ENCODE measurements at regions not wholly inside any gene's neighbourhood (a gene's known extent, or its start where the extent isn't known, plus 50 kb on each side); places are given as distances from the start of the nearest gene placed in this dataset.

DNA sequence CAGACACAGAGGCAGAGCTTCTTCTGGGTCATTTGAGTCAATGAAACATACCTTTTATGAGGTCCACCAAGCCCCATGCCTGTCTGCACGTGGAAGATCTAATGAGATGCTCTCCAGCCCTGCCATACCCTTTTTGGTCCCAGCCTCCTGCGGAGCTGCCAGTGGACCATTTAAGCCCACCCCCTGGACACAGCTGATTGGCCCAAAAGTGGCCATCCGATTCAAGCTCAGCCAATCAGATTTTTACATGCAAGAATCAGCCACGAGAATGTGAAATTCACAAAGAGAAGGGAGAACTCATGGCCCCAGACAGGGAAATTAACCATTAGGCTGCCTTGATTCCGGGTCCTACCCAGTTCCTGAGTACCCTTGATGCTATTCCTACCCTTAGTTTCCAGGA is 231.0 kb upstream of the EEF2KMT start:
- Histone ChIP-seq H3K4me1 (ENCODE audit: insufficient read depth, low read length) (no peaks in the 10 kb centered on the region), H3K27ac (ENCODE audit: low read depth, low read length) (no peak overlapping the region), H3K36me3 (ENCODE audit: insufficient read depth, low read length) (no peaks in the 10 kb centered on the region), H3K4me3 (ENCODE audit: low read length) (no peak overlapping the region), H3K27me3 (ENCODE audit: insufficient read depth, low read length, poor library complexity, severe bottlenecking) (no peaks in the 10 kb centered on the region), H3K9me3 (ENCODE audit: low read length) (no peaks in the 10 kb centered on the region)
- no peak overlapping the region for H3K4me3 Mint-ChIP-seq
- CTCF ChIA-PET, result no interaction called here
- no peak overlapping the region for H3K27ac Mint-ChIP-seq
- peaks cover 2 to 8% of the 10 kb centered on the region in 2 donors for H3K27me3 Mint-ChIP-seq
- no peaks in the 10 kb centered on the region for H3K36me3 Mint-ChIP-seq
- H3K4me1 Mint-ChIP-seq, result no peaks in the 10 kb centered on the region
- peaks cover 0 to 9% (median 0%) of the 10 kb centered on the region in 5 donors for H3K9me3 Mint-ChIP-seq
- POLR2A ChIA-PET, result no interaction called here
- DNase-seq, result no peak

DNA sequence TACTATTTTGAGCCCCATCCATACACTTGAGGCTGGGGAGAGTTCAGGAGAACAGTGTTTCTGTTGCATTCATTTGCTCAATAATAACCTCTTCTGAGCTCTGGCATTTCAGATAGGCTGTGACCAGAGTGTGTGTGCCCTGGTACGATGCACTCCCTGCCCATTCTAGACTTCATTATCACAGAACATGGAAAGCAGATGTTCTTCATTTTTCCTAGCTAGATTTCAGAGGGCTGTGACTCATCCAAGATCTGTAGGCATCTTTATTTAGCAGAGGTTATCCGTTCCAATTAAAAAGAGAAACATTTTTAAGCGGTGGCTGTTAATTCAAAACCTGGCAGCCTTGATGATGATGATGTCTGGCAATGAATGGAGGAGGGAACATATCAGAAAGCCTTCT is 228.8 kb upstream of the EEF2KMT start:
- Mint-ChIP-seq H3K27ac (no peak overlapping the region), H3K9me3 (peaks cover 0 to 9% (median 3%) of the 10 kb centered on the region in 5 donors), H3K27me3 (peaks cover 2 to 8% of the 10 kb centered on the region in 2 donors), H3K4me1 (no peaks in the 10 kb centered on the region), H3K4me3 (no peak overlapping the region), H3K36me3 (no peaks in the 10 kb centered on the region)
- H3K36me3 ChIP-seq (ENCODE audit: insufficient read depth, low read length), result no peaks in the 10 kb centered on the region
- H3K27me3 ChIP-seq (ENCODE audit: insufficient read depth, low read length, poor library complexity, severe bottlenecking), result no peaks in the 10 kb centered on the region
- H3K27ac ChIP-seq (ENCODE audit: low read depth, low read length), result no peak overlapping the region
- DNase-seq, result no peak
- ChIA-PET POLR2A (no interaction called here), CTCF (no interaction called here)
- H3K9me3 ChIP-seq (ENCODE audit: low read length), result no peaks in the 10 kb centered on the region
- no peak overlapping the region for H3K4me3 ChIP-seq (ENCODE audit: low read length)
- no peaks in the 10 kb centered on the region for H3K4me1 ChIP-seq (ENCODE audit: insufficient read depth, low read length)

DNA sequence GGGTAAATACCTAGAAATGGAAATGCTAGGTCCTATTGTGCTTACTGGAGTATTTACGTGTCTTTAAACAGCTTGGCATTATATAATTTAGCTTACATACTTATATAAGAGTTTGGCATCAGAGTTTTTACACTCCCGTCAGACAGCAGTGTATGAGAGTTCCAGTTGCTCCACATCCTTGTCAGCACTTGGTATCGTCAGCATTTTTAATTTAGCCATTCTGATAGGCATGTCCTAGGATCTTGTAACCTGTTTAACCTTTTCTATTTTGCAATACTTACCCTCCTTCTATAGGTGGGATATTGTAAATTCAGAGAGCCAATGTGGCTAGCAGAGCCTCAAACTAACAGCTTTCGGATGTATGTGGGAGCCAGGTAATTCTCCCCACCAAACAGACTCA is 228.3 kb upstream of the EEF2KMT start:
- Histone ChIP-seq H3K4me1 (ENCODE audit: insufficient read depth, low read length) (no peaks in the 10 kb centered on the region), H3K27me3 (ENCODE audit: insufficient read depth, low read length, poor library complexity, severe bottlenecking) (no peaks in the 10 kb centered on the region), H3K27ac (ENCODE audit: low read depth, low read length) (no peak overlapping the region), H3K9me3 (ENCODE audit: low read length) (no peaks in the 10 kb centered on the region), H3K36me3 (ENCODE audit: insufficient read depth, low read length) (no peaks in the 10 kb centered on the region), H3K4me3 (ENCODE audit: low read length) (no peak overlapping the region)
- H3K36me3 Mint-ChIP-seq, result no peaks in the 10 kb centered on the region
- no peak for DNase-seq
- H3K27ac Mint-ChIP-seq, result no peak overlapping the region
- peaks cover 0 to 6% (median 3%) of the 10 kb centered on the region in 5 donors for H3K9me3 Mint-ChIP-seq
- ChIA-PET POLR2A (no interaction called here), CTCF (no interaction called here)
- peaks cover 2 to 11% of the 10 kb centered on the region in 2 donors for H3K27me3 Mint-ChIP-seq
- H3K4me3 Mint-ChIP-seq, result no peak overlapping the region
- H3K4me1 Mint-ChIP-seq, result no peaks in the 10 kb centered on the region

DNA sequence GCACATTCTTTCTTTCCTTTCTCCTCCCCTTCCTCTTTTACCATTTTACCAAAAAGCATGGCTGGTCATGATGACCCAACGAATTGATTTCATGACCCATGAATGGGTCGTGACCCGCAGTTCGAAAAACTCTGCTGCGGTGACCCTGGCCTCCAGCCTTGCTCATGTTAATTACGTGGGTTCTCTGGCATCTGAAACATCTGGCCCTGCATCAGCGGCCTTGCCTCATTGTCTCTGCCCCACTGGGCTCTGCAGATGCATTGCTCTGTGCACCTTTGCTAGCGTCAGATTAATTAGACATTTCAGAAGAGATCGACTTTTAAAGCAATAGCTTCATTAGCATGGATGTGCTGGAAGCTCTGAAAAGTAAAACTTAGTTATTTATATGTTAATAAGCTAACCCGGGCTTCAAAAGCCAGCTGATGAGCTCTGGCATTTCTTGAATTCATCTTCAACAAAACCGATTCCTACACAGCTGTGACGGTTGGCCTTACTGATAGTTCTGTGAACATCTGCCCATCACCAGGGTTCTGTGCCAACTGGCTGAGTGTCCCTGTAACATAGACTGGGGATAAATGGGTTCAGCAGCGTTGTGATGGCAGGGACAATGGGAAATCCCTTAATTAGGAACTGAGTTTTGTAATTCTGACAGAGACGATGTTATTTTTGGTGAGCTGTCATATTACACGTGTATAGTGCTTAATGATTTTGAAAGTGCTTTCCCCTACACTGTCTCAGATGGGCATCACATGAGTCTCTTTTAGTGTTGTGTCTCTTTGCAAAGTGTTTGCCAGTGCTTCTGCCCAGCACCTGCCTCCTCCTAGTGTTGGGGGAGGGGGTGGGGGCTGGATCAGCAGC is 225.9 kb upstream of the EEF2KMT start:
- no peaks in the 10 kb centered on the region for H3K9me3 ChIP-seq (ENCODE audit: low read length)
- CTCF ChIA-PET, result no interaction called here
- peaks cover 0 to 11% of the 10 kb centered on the region in 2 donors for H3K27me3 Mint-ChIP-seq

DNA sequence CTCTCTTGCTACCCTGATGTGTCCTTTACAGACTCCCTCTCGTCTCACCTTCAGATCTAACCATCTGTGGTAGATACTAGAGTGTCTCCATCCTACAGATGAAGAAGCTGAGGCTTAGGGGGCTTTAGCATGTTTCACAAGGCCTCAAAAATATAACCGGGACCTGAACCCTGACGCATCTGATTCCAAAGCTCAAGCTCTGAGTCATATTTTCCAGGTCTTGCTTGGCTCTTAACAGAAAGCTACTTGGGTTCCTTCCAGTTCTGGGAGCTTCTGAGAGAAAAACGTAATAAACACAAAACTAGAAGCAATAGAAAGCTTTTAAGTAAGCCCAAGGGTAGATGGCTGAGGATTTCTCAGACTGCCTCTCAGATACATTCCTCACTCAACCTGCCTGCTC is 224.3 kb upstream of the EEF2KMT start:
- no peak overlapping the region for H3K27ac ChIP-seq (ENCODE audit: low read depth, low read length)
- ChIA-PET CTCF (no interaction called here), POLR2A (no interaction called here)
- H3K4me1 Mint-ChIP-seq, result no peaks in the 10 kb centered on the region
- no peak overlapping the region for H3K4me3 ChIP-seq (ENCODE audit: low read length)
- DNase-seq, result no peak
- no peaks in the 10 kb centered on the region for H3K4me1 ChIP-seq (ENCODE audit: insufficient read depth, low read length)
- peaks cover 0 to 11% of the 10 kb centered on the region in 2 donors for H3K27me3 Mint-ChIP-seq
- H3K36me3 Mint-ChIP-seq, result no peaks in the 10 kb centered on the region
- no peak overlapping the region for H3K27ac Mint-ChIP-seq
- no peaks in the 10 kb centered on the region for H3K9me3 ChIP-seq (ENCODE audit: low read length)
- H3K27me3 ChIP-seq (ENCODE audit: insufficient read depth, low read length, poor library complexity, severe bottlenecking), result no peaks in the 10 kb centered on the region
- H3K4me3 Mint-ChIP-seq, result no peak overlapping the region
- H3K9me3 Mint-ChIP-seq, result peaks cover 0 to 5% (median 3%) of the 10 kb centered on the region in 5 donors
- no peaks in the 10 kb centered on the region for H3K36me3 ChIP-seq (ENCODE audit: insufficient read depth, low read length)

More for the DNA sequence above, 225.9 kb upstream of the EEF2KMT start:
- H3K36me3 ChIP-seq (ENCODE audit: insufficient read depth, low read length), result no peaks in the 10 kb centered on the region
- Mint-ChIP-seq H3K27ac (peak overlapping the region in 1 of 8 donors; percentile 8), H3K4me3 (no peak overlapping the region), H3K4me1 (no peaks in the 10 kb centered on the region), H3K9me3 (peaks cover 0 to 5% (median 3%) of the 10 kb centered on the region in 5 donors), H3K36me3 (no peaks in the 10 kb centered on the region)
- H3K27me3 ChIP-seq (ENCODE audit: insufficient read depth, low read length, poor library complexity, severe bottlenecking), result no peaks in the 10 kb centered on the region
- H3K4me3 ChIP-seq (ENCODE audit: low read length), result no peak overlapping the region
- DNase-seq, result no peak
- H3K4me1 ChIP-seq (ENCODE audit: insufficient read depth, low read length), result no peaks in the 10 kb centered on the region
- H3K27ac ChIP-seq (ENCODE audit: low read depth, low read length), result no peak overlapping the region
- POLR2A ChIA-PET, result no interaction called here

DNA sequence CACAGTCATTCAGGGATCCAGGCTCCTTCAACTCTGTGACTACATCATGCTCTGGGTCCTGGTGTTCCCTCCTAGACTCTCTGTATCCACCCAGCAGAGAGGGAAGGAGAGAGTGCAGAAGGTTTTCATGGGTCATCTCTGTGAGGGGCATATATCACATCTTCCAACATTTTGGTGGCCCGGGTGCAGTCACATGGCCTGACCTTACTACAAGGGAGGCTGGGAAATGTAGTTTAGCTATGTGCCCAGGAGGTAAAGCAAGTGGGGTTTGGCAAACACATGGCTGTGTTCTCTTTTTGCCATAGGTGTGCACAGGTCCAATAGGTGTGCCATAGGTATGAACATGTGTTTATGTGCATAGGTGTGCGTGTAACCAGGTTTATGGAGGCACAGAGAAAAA is 222.2 kb upstream of the EEF2KMT start:
- H3K4me1 ChIP-seq (ENCODE audit: insufficient read depth, low read length), result no peaks in the 10 kb centered on the region
- peaks cover 2 to 3% of the 10 kb centered on the region in 2 donors for H3K27me3 Mint-ChIP-seq
- H3K36me3 ChIP-seq (ENCODE audit: insufficient read depth, low read length), result no peaks in the 10 kb centered on the region
- H3K4me3 ChIP-seq (ENCODE audit: low read length), result no peak overlapping the region
- POLR2A ChIA-PET, result no interaction called here
- H3K27ac Mint-ChIP-seq, result no peak overlapping the region
- no peak overlapping the region for H3K4me3 Mint-ChIP-seq
- DNase-seq, result no peak
- H3K9me3 ChIP-seq (ENCODE audit: low read length), result no peaks in the 10 kb centered on the region
- CTCF ChIA-PET, result no interaction called here
- H3K9me3 Mint-ChIP-seq, result peaks cover 0 to 3% (median 0%) of the 10 kb centered on the region in 5 donors
- H3K4me1 Mint-ChIP-seq, result no peaks in the 10 kb centered on the region
- no peaks in the 10 kb centered on the region for H3K27me3 ChIP-seq (ENCODE audit: insufficient read depth, low read length, poor library complexity, severe bottlenecking)
- H3K36me3 Mint-ChIP-seq, result no peaks in the 10 kb centered on the region
- no peak overlapping the region for H3K27ac ChIP-seq (ENCODE audit: low read depth, low read length)

DNA sequence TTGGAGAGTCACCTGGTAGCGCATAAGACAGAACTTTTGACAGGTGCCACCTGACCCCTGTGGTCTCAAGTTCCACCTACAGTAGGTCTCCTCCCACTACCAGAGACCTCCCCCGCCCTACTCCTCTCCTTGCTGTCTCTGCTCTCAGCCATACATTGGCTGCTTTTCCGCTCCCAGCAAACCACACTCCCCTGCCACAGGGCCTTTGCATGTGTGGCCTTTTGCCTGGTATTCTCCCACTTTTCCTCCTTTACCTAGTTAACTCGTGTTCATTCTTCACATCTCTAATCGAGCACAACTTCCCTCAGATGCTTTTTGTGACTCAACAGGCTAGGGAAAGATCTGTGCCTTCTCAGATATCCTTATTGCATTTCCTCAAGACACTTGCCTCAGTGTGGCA is 218.3 kb upstream of the EEF2KMT start:
- H3K9me3 Mint-ChIP-seq, result peaks cover 0 to 2% (median 0%) of the 10 kb centered on the region in 5 donors
- no peak for DNase-seq
- Histone ChIP-seq H3K4me3 (ENCODE audit: low read length) (no peak overlapping the region), H3K27ac (ENCODE audit: low read depth, low read length) (no peak overlapping the region), H3K36me3 (ENCODE audit: insufficient read depth, low read length) (no peaks in the 10 kb centered on the region), H3K9me3 (ENCODE audit: low read length) (no peaks in the 10 kb centered on the region), H3K4me1 (ENCODE audit: insufficient read depth, low read length) (no peaks in the 10 kb centered on the region), H3K27me3 (ENCODE audit: insufficient read depth, low read length, poor library complexity, severe bottlenecking) (no peaks in the 10 kb centered on the region)
- no peak overlapping the region for H3K4me3 Mint-ChIP-seq
- no peaks in the 10 kb centered on the region for H3K4me1 Mint-ChIP-seq
- H3K36me3 Mint-ChIP-seq, result no peaks in the 10 kb centered on the region
- peaks cover 2 to 15% of the 10 kb centered on the region in 2 donors for H3K27me3 Mint-ChIP-seq
- no peak overlapping the region for H3K27ac Mint-ChIP-seq
- ChIA-PET CTCF (no interaction called here), POLR2A (no interaction called here)

DNA sequence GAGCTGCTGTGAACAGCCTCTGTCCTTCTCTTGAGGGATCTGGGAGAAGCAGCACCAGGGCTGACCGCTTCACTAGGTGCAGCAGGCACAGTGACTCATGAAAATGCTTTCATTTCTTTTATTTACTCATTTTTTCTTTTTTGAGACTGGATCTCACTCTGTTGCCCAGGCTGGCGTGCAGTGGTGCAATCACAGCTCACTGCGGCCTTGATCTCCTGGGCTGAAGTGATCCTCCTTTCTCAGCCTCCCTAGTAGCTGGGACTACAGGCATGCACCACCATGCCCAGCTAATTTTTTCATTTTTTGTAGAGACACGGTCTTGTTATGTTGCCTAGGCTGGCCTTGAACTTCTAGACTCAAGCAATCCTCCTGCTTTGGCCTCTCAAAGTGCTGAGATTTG is 216.8 kb upstream of the EEF2KMT start:
- H3K27me3 ChIP-seq (ENCODE audit: insufficient read depth, low read length, poor library complexity, severe bottlenecking), result no peaks in the 10 kb centered on the region
- ChIA-PET CTCF (interaction anchor here (0.7 kb wide), 1 partner anchor 10 kb away, joined by 4 read pairs; no protein-coding TSS in a partner anchor), POLR2A (no interaction called here)
- Mint-ChIP-seq H3K4me1 (no peaks in the 10 kb centered on the region), H3K36me3 (no peaks in the 10 kb centered on the region), H3K27me3 (peaks cover 4 to 15% of the 10 kb centered on the region in 2 donors), H3K9me3 (peaks cover 0 to 1% (median 0%) of the 10 kb centered on the region in 5 donors), H3K27ac (no peak overlapping the region), H3K4me3 (no peak overlapping the region)
- H3K4me1 ChIP-seq (ENCODE audit: insufficient read depth, low read length), result no peaks in the 10 kb centered on the region
- no peak for DNase-seq
- no peak overlapping the region for H3K4me3 ChIP-seq (ENCODE audit: low read length)
- no peaks in the 10 kb centered on the region for H3K9me3 ChIP-seq (ENCODE audit: low read length)
- no peaks in the 10 kb centered on the region for H3K36me3 ChIP-seq (ENCODE audit: insufficient read depth, low read length)
- no peak overlapping the region for H3K27ac ChIP-seq (ENCODE audit: low read depth, low read length)
